Endodermal cell (in vitro differentiated cells): ENCODE measurements at regions not wholly inside any gene's neighbourhood (a gene's known extent, or its start where the extent isn't known, plus 50 kb on each side); places are given as distances from the start of the nearest gene placed in this dataset.

Experiments
- DNase-seq: peaks from one replicate; pipeline ENCODE4 v3.0.0-alpha.2; 2017
- H3K27ac ChIP-seq: 2 replicates; pipeline ENCODE4 v1.5.1; 2013; ENCODE audit warnings: mild to moderate bottlenecking, low read depth, low read length, moderate library complexity
- H3K27me3 ChIP-seq: 2 replicates; pipeline ENCODE4 v1.6.1; 2013; ENCODE audit warnings: mild to moderate bottlenecking, low read length, moderate library complexity; ENCODE audit not compliant: insufficient read depth, control insufficient read depth, poor library complexity, severe bottlenecking
- H3K36me3 ChIP-seq: 2 replicates; pipeline ENCODE4 v1.7.0; 2013; ENCODE audit warnings: mild to moderate bottlenecking, low read length, moderate library complexity; ENCODE audit not compliant: control insufficient read depth, insufficient read depth
- H3K4me1 ChIP-seq: one replicate; pipeline ENCODE4 v1.7.0; 2013; ENCODE audit warnings: low read length; ENCODE audit not compliant: control insufficient read depth, insufficient read depth
- H3K4me3 ChIP-seq: 2 replicates; pipeline ENCODE4 v1.5.1; 2013; ENCODE audit warnings: mild to moderate bottlenecking, low read length, moderate library complexity
- H3K9ac ChIP-seq: 2 replicates; pipeline ENCODE4 v1.6.1; 2013; ENCODE audit warnings: mild to moderate bottlenecking, low read length, moderate library complexity; ENCODE audit not compliant: poor library complexity, severe bottlenecking; ENCODE audit errors: extremely low read depth
- H3K9me3 ChIP-seq: 2 replicates; pipeline ENCODE4 v1.6.1; 2013; ENCODE audit warnings: mild to moderate bottlenecking, low read length, moderate library complexity; ENCODE audit not compliant: control insufficient read depth
- H3K27ac Mint-ChIP-seq: 2 replicates; pipeline ENCODE4 v1.8.0; 2020; ENCODE audit warnings: mixed read lengths
- H3K27me3 Mint-ChIP-seq: 2 replicates; pipeline ENCODE4 v1.8.0; 2021; ENCODE audit warnings: mild to moderate bottlenecking, mixed read lengths; ENCODE audit not compliant: insufficient read depth
- H3K36me3 Mint-ChIP-seq: 2 replicates; pipeline ENCODE4 v1.8.0; 2020; ENCODE audit warnings: low read depth, mixed read lengths
- H3K4me1 Mint-ChIP-seq: 2 replicates; pipeline ENCODE4 v1.8.0; 2020; ENCODE audit warnings: mixed read lengths
- H3K4me3 Mint-ChIP-seq: 2 replicates; pipeline ENCODE4 v1.8.0; 2020; ENCODE audit warnings: mild to moderate bottlenecking, moderate library complexity, mixed read lengths
- H3K9me3 Mint-ChIP-seq: 2 replicates; pipeline ENCODE4 v1.8.0; 2020; ENCODE audit warnings: mild to moderate bottlenecking, mixed read lengths
- WGBS, 2 experiments: methylation state at CpG; one replicate each; pipeline versions ENCODE4 v1.1.5 to v1.1.7; 2013; ENCODE audit warnings: missing lambda C conversion rate in 2 of 2, mixed read lengths in 1 of 2; ENCODE audit not compliant: insufficient coverage in 1 of 2, insufficient read length in 1 of 2; 5-methylcytosine and 5-hydroxymethylcytosine counted together
- TF ChIP-seq, protein P1 (sequence below): fragments of 200-600 bp; sonication (generic); conservative IDR thresholded peaks from 2 replicates; pipeline ENCODE4 v1.5.0; 2021; ENCODE audit warnings: antibody characterized with exemption, mild to moderate bottlenecking

DNA sequence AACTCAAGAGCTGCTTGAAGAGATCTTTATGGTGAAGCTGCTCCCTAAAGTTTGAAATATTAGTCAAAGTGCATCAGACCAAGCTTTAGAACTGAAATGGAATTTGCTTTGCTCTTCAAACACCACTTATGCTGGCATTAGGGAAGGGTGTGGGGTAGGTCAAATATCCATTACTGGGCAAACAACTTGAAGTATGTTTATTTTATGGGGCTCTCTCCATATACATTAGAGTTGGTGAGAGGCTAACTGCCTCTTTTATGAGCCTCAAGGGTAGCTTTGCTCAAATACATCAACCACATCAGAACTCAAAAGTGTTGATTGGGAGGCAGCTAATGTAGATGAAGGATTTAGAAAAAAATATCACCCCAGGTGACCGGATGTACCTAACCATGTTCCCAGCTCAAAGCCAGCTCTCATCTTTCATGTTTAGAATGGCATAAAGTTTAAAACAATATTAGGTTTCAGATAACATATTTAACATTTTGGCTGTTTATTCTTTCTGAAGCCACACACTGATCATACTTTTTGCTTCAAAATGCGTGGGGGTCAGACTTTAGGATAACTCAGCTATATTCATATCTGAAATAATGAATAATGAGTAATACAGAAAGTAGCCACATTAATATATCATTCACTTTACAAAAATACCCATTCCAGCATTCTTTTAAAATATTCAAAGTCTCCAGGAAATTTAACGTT lies 318.6 kb downstream of the PTEN start:
- H3K4me1 Mint-ChIP-seq, result peaks cover 10% of the 10 kb centered on the region
- 93% methylated on average over 2 of the region's 3 CpGs; no CpG with 5 or more reads in 1 of the 2 experiments for whole genome bisulfite sequencing, 2 experiments
- no peak overlapping the region for H3K4me3 Mint-ChIP-seq
- H3K9me3 ChIP-seq, result peaks cover 2% of the 10 kb centered on the region
- H3K36me3 ChIP-seq, result no peaks in the 10 kb centered on the region
- no peak overlapping the region for H3K27ac ChIP-seq
- no peak overlapping the region for H3K27ac Mint-ChIP-seq
- H3K4me1 ChIP-seq, result no peaks in the 10 kb centered on the region
- no peaks in the 10 kb centered on the region for H3K9me3 Mint-ChIP-seq
- no peaks in the 10 kb centered on the region for H3K27me3 ChIP-seq
- H3K9ac ChIP-seq, result no peak overlapping the region
- no peak overlapping the region for H3K4me3 ChIP-seq
- DNase-seq, result no peak
- H3K27me3 Mint-ChIP-seq, result no peaks in the 10 kb centered on the region
- TF ChIP-seq, protein P1, sequence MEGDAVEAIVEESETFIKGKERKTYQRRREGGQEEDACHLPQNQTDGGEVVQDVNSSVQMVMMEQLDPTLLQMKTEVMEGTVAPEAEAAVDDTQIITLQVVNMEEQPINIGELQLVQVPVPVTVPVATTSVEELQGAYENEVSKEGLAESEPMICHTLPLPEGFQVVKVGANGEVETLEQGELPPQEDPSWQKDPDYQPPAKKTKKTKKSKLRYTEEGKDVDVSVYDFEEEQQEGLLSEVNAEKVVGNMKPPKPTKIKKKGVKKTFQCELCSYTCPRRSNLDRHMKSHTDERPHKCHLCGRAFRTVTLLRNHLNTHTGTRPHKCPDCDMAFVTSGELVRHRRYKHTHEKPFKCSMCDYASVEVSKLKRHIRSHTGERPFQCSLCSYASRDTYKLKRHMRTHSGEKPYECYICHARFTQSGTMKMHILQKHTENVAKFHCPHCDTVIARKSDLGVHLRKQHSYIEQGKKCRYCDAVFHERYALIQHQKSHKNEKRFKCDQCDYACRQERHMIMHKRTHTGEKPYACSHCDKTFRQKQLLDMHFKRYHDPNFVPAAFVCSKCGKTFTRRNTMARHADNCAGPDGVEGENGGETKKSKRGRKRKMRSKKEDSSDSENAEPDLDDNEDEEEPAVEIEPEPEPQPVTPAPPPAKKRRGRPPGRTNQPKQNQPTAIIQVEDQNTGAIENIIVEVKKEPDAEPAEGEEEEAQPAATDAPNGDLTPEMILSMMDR, result no peak
- no peaks in the 10 kb centered on the region for H3K36me3 Mint-ChIP-seq

GRCh38 chr10:88182601-88182930 lies 319.1 kb downstream of the PTEN start:
- Histone ChIP-seq H3K27ac (no peak overlapping the region), H3K9me3 (no peaks in the 10 kb centered on the region), H3K9ac (no peak overlapping the region), H3K4me1 (no peaks in the 10 kb centered on the region), H3K27me3 (no peaks in the 10 kb centered on the region), H3K4me3 (no peak overlapping the region), H3K36me3 (no peaks in the 10 kb centered on the region)
- TF ChIP-seq, protein P1, result no peak
- no peaks in the 10 kb centered on the region for H3K9me3 Mint-ChIP-seq
- no peak overlapping the region for H3K27ac Mint-ChIP-seq
- peaks cover 10% of the 10 kb centered on the region for H3K4me1 Mint-ChIP-seq
- H3K4me3 Mint-ChIP-seq, result no peak overlapping the region
- no peaks in the 10 kb centered on the region for H3K27me3 Mint-ChIP-seq
- no peaks in the 10 kb centered on the region for H3K36me3 Mint-ChIP-seq
- DNase-seq, result no peak

- no peaks in the 10 kb centered on the region for H3K27me3 ChIP-seq
- H3K36me3 ChIP-seq, result no peaks in the 10 kb centered on the region
- TF ChIP-seq, protein P1, result no peak
- no peaks in the 10 kb centered on the region for H3K9me3 ChIP-seq
- DNase-seq, result no peak
- H3K4me1 Mint-ChIP-seq, result peaks cover 2% of the 10 kb centered on the region
- no peak overlapping the region for H3K4me3 Mint-ChIP-seq
- H3K27ac Mint-ChIP-seq, result no peak overlapping the region
- 80 to 96% methylated on average over 2 to 3 of the region's 3 CpGs for WGBS, 2 experiments
- H3K9ac ChIP-seq, result no peak overlapping the region
- no peaks in the 10 kb centered on the region for H3K9me3 Mint-ChIP-seq
- H3K4me1 ChIP-seq, result no peaks in the 10 kb centered on the region
- no peaks in the 10 kb centered on the region for H3K27me3 Mint-ChIP-seq
- no peaks in the 10 kb centered on the region for H3K36me3 Mint-ChIP-seq
- no peak overlapping the region for H3K4me3 ChIP-seq
- H3K27ac ChIP-seq, result no peak overlapping the region
Observed at GRCh38 chr10:88184543-88185297, 321.3 kb downstream of the PTEN start.
